HT-29 (cell line): ENCODE measurements at regions not wholly inside any gene's neighbourhood (a gene's known extent, or its start where the extent isn't known, plus 50 kb on each side); places are given as distances from the start of the nearest gene placed in this dataset.
"Not testable (repeated sequence)": the region's sequence is repeated elsewhere in the genome, so short reads cannot be mapped to it uniquely, and the experiment has no call there.

Source experiments
- DNase-seq: peaks from one replicate; pipeline ENCODE4 v3.0.0-alpha.2; 2015; ENCODE audit warnings: low spot score

- DNase-seq, result no peak
These were observed 161.6 kb downstream of the GLUL start for GRCh38 chr1:182229921-182230491.

GRCh38 chr1:182229451-182229850, 162.1 kb downstream of the GLUL start:
- DNase-seq, result no peak

- peak; percentile 83 for DNase-seq
These were observed 163.6 kb downstream of the GLUL start for GRCh38 chr1:182227864-182228547.

GRCh38 chr1:182226618-182227017, 165.0 kb downstream of the GLUL start:
- DNase-seq, result no peak

GRCh38 chr1:182225755-182226154, 164.2 kb upstream of the ZNF648 start:
- not testable (repeated sequence) for DNase-seq

GRCh38 chr1:182221990-182222389, 160.5 kb upstream of the ZNF648 start:
- not testable (repeated sequence) for DNase-seq

- DNase-seq, result not testable (repeated sequence)
These were observed 159.9 kb upstream of the ZNF648 start for GRCh38 chr1:182221367-182221766.

GRCh38 chr1:182217967-182218366, 156.5 kb upstream of the ZNF648 start:
- peak; percentile 24 for DNase-seq

- DNase-seq, result no peak
These were observed 155.6 kb upstream of the ZNF648 start for GRCh38 chr1:182217071-182217470.

GRCh38 chr1:182215764-182216163, 154.3 kb upstream of the ZNF648 start:
- no peak for DNase-seq

GRCh38 chr1:182213163-182213562, 151.7 kb upstream of the ZNF648 start:
- DNase-seq, result no peak

- no peak for DNase-seq
These were observed 149.9 kb upstream of the ZNF648 start for GRCh38 chr1:182211386-182211785.

GRCh38 chr1:182210417-182210816, 148.9 kb upstream of the ZNF648 start:
- DNase-seq, result no peak

GRCh38 chr1:182207300-182207699, 145.8 kb upstream of the ZNF648 start:
- DNase-seq, result no peak

- DNase-seq, result no peak
These were observed 145.2 kb upstream of the ZNF648 start for GRCh38 chr1:182206626-182207239.

GRCh38 chr1:182205351-182206022, 144.0 kb upstream of the ZNF648 start:
- no peak for DNase-seq

- no peak for DNase-seq
These were observed 141.8 kb upstream of the ZNF648 start for GRCh38 chr1:182203191-182203875.

- DNase-seq, result not testable (repeated sequence)
These were observed 140.0 kb upstream of the ZNF648 start for GRCh38 chr1:182201490-182201889.

- DNase-seq, result no peak
These were observed 138.7 kb upstream of the ZNF648 start for GRCh38 chr1:182200025-182200812.

GRCh38 chr1:182198006-182198605, 136.6 kb upstream of the ZNF648 start:
- DNase-seq, result peak; percentile 39
